ENCODE measurements at regions not wholly inside any gene's neighbourhood (a gene's known extent, or its start where the extent isn't known, plus 50 kb on each side); places are given as distances from the start of the nearest gene placed in this dataset.
"Not testable (repeated sequence)": the region's sequence is repeated elsewhere in the genome, so short reads cannot be mapped to it uniquely, and the experiment has no call there.

GRCh38 chr9:30616782-30617181 lies 1767.7 kb upstream of the ACO1 start:
- not testable (repeated sequence) for TF ChIP-seq CTCF, POLR2AphosphoS5, POLR2A (IDR thresholded peaks at IDR 0.05)

All from prostate gland (tissue), 2 donors.